NB4 (cell line): ENCODE measurements at regions not wholly inside any gene's neighbourhood (a gene's known extent, or its start where the extent isn't known, plus 50 kb on each side); places are given as distances from the start of the nearest gene placed in this dataset.

Experiments used
- DNase-seq: peaks from one replicate; pipeline ENCODE4 v3.0.0; 2010; ENCODE audit warnings: low read depth
- H3K4me3 ChIP-seq: one replicate; pipeline ENCODE4 v1.5.1; 2011; ENCODE audit warnings: mild to moderate bottlenecking, low read depth, low read length, moderate library complexity
- CTCF ChIP-seq: IDR thresholded peaks from one replicate; pipeline ENCODE4 v1.5.1; 2012; ENCODE audit warnings: low read depth, low read length
- MAX ChIP-seq: IDR thresholded peaks from 2 replicates; pipeline ENCODE4 v1.6.1; 2011; ENCODE audit warnings: low read depth, low read length
- MYC ChIP-seq: IDR thresholded peaks from 2 replicates; pipeline ENCODE4 v1.6.1; 2011; ENCODE audit warnings: low read depth, low read length
- POLR2A ChIP-seq: IDR thresholded peaks from 2 replicates; pipeline ENCODE4 v1.6.1; 2011; ENCODE audit warnings: mild to moderate bottlenecking; ENCODE audit not compliant: insufficient read length; ENCODE audit errors: extremely low read depth

- TF ChIP-seq MAX (no peak), CTCF (no peak), POLR2A (no peak), MYC (no peak)
Observed at GRCh38 chr14:76664790-76665189, 96.5 kb upstream of the VASH1 start.

GRCh38 chr14:76666746-76667145, 94.5 kb upstream of the VASH1 start:
- DNase-seq: no peak
- no peak for TF ChIP-seq MAX
- TF ChIP-seq POLR2A: no peak
- no peak for TF ChIP-seq MYC
- TF ChIP-seq CTCF: no peak
- H3K4me3 ChIP-seq: no peak overlapping the region

More at GRCh38 chr14:76664790-76665189, 96.5 kb upstream of the VASH1 start:
- DNase-seq: no peak
- H3K4me3 ChIP-seq: no peak overlapping the region

GRCh38 chr14:76669770-76670169, 91.5 kb upstream of the VASH1 start:
- no peak for TF ChIP-seq CTCF
- no peak for TF ChIP-seq MAX
- no peak for TF ChIP-seq MYC
- no peak for TF ChIP-seq POLR2A
- no peak for DNase-seq
- no peak overlapping the region for H3K4me3 ChIP-seq

GRCh38 chr14:76672123-76672522, 89.1 kb upstream of the VASH1 start:
- no peak for DNase-seq
- TF ChIP-seq MYC: no peak
- TF ChIP-seq CTCF: no peak
- TF ChIP-seq POLR2A: no peak
- no peak for TF ChIP-seq MAX
- no peak overlapping the region for H3K4me3 ChIP-seq

- DNase-seq: no peak
- TF ChIP-seq CTCF (no peak), MYC (no peak), POLR2A (no peak), MAX (no peak)
Observed at GRCh38 chr14:76673261-76673660, 88.0 kb upstream of the VASH1 start.

GRCh38 chr14:76675046-76675445, 86.2 kb upstream of the VASH1 start:
- H3K4me3 ChIP-seq: no peak overlapping the region
- TF ChIP-seq MAX (no peak), POLR2A (no peak), CTCF (no peak), MYC (no peak)
- no peak for DNase-seq

More at GRCh38 chr14:76673261-76673660, 88.0 kb upstream of the VASH1 start:
- no peak overlapping the region for H3K4me3 ChIP-seq
